OCI-LY7 (cell line): ENCODE measurements at regions not wholly inside any gene's neighbourhood (a gene's known extent, or its start where the extent isn't known, plus 50 kb on each side); places are given as distances from the start of the nearest gene placed in this dataset.

Experiments
- CTCF ChIP-seq: fragments of 200-600 bp; sonication (generic); conservative IDR thresholded peaks from 2 replicates; pipeline ENCODE4 v1.5.1; 2014; ENCODE audit warnings: mild to moderate bottlenecking, antibody characterized with exemption, low read length, moderate library complexity, mixed read lengths
- EZH2phosphoT487 ChIP-seq: fragments of 200-600 bp; sonication (generic); IDR thresholded peaks from 2 replicates; pipeline ENCODE4 v1.6.1; 2018; ENCODE audit warnings: low read depth, borderline replicate concordance, mild to moderate bottlenecking, mixed run types, antibody characterized with exemption, low read length, moderate library complexity, mixed read lengths

- TF ChIP-seq EZH2phosphoT487 (no peak), CTCF (no peak)
Observed at GRCh38 chr11:23789938-23790371, 706.9 kb upstream of the LUZP2 start.
